HepG2 (cell line): ENCODE measurements at regions not wholly inside any gene's neighbourhood (a gene's known extent, or its start where the extent isn't known, plus 50 kb on each side); places are given as distances from the start of the nearest gene placed in this dataset.

Experiments used
- ATF1 ChIP-seq: IDR thresholded peaks from 2 replicates; pipeline ENCODE4 v1.6.1; 2016; ENCODE audit warnings: mild to moderate bottlenecking, control low read depth
- CCDC6 ChIP-seq: sonication (generic); formaldehyde crosslinking; IDR thresholded peaks from 2 replicates; pipeline ENCODE4 v1.8.1; 2022; ENCODE audit warnings: mild to moderate bottlenecking, missing genetic modification reagents, moderate library complexity
- CTCF ChIP-seq: sonication (generic); formaldehyde crosslinking; IDR thresholded peaks from 2 replicates; pipeline ENCODE4 v1.5.0; 2020; ENCODE audit warnings: mild to moderate bottlenecking, missing genetic modification reagents, moderate library complexity
- ETV6 ChIP-seq: sonication (generic); formaldehyde crosslinking; conservative IDR thresholded peaks from 2 replicates; pipeline ENCODE4 v1.4.0; 2020; ENCODE audit warnings: missing genetic modification reagents
- KAT7 ChIP-seq: IDR thresholded peaks from 2 replicates; pipeline ENCODE4 v1.6.1; 2018; ENCODE audit warnings: borderline replicate concordance, missing compliant biosample characterization
- NFAT5 ChIP-seq: sonication (generic); formaldehyde crosslinking; IDR thresholded peaks from 2 replicates; pipeline ENCODE4 v1.4.0; 2020; ENCODE audit warnings: missing genetic modification reagents
- ONECUT2 ChIP-seq: sonication (generic); formaldehyde crosslinking; IDR thresholded peaks from 2 replicates; pipeline ENCODE4 v1.4.0; 2020; ENCODE audit warnings: missing genetic modification reagents
- REST ChIP-seq, 2 experiments: IDR thresholded peaks; 2 replicates each; pipeline ENCODE4 v1.6.1; 2011 to 2012; ENCODE audit warnings: low read length in 2 of 2, borderline replicate concordance in 1 of 2, low read depth in 1 of 2, mild to moderate bottlenecking in 1 of 2, moderate library complexity in 1 of 2
- ZBTB34 ChIP-seq: sonication (generic); formaldehyde crosslinking; IDR thresholded peaks from 2 replicates; pipeline ENCODE4 v1.8.0; 2022; ENCODE audit warnings: mild to moderate bottlenecking, missing genetic modification reagents
- ZNF652 ChIP-seq: IDR thresholded peaks from 2 replicates; pipeline ENCODE4 v1.6.1; 2016; ENCODE audit warnings: low read depth, borderline replicate concordance
- ZNF713 ChIP-seq: sonication (generic); formaldehyde crosslinking; IDR thresholded peaks from 2 replicates; pipeline ENCODE4 v1.4.0; 2020; ENCODE audit warnings: mild to moderate bottlenecking, missing genetic modification reagents
- ZNF878 ChIP-seq: sonication (generic); formaldehyde crosslinking; IDR thresholded peaks from 2 replicates; pipeline ENCODE4 v1.8.1; 2023; ENCODE audit warnings: mild to moderate bottlenecking, missing genetic modification reagents, moderate library complexity

GRCh38 chr3:181943285-181943684 lies 231.6 kb downstream of the SOX2 start:
- no peak for TF ChIP-seq ZNF713 (CRISPR knock-in tag)
- no peak for TF ChIP-seq ETV6
- TF ChIP-seq CCDC6 (CRISPR knock-in tag) = no peak
- TF ChIP-seq ZNF652 (CRISPR knock-in tag) = no peak
- no peak for TF ChIP-seq ZNF878 (CRISPR knock-in tag)
- no peak for TF ChIP-seq CTCF (CRISPR knock-in tag)
- TF ChIP-seq ZBTB34 (CRISPR knock-in tag) = no peak
- TF ChIP-seq NFAT5 = no peak
- TF ChIP-seq ONECUT2 (CRISPR knock-in tag) = no peak
- no peak for TF ChIP-seq REST (IDR thresholded peaks at IDR 0.05; ENCODE audit: borderline replicate concordance in 1 of 2, low read depth in 1 of 2, low read length in 2 of 2)
- no peak for TF ChIP-seq ATF1 (CRISPR knock-in tag)
- TF ChIP-seq KAT7 (CRISPR knock-in tag) = no peak
